PC-3 (cell line): ENCODE measurements at regions not wholly inside any gene's neighbourhood (a gene's known extent, or its start where the extent isn't known, plus 50 kb on each side); places are given as distances from the start of the nearest gene placed in this dataset.
A peak's percentile ranks its signal among the peaks of the same experiment; 100 is the strongest.

Experiments used
- ATAC-seq: fragments of 200-7000 bp; cut with Tn5 transposase; 2 replicates; pipeline ENCODE4 v1.9.1; 2020; ENCODE audit warnings: mild to moderate bottlenecking, moderate library complexity
- BruUV-seq: library from RNA; stranded (reverse); fragments of 400-500 nt; replicated peaks from 2 replicates; lab custom pipeline; 2021; lab: Mats Ljungman, UMichigan
- CTCF ChIA-PET: fragments of 300-600 bp; sonication (Branson Sonifier 250); formaldehyde crosslinking; loops from one replicate; lab custom pipeline; 2022; ENCODE audit warnings: antibody characterized with exemption; lab: Charles Lee
- POLR2A ChIA-PET: fragments of 300-600 bp; sonication (Branson Sonifier 250); formaldehyde crosslinking; loops from one replicate; lab custom pipeline; 2022; ENCODE audit warnings: antibody characterized with exemption; ENCODE audit not compliant: unreplicated experiment; lab: Charles Lee
- DNase-seq: peaks from one replicate; pipeline ENCODE4 v3.0.0-alpha.2; 2015
- H2AFZ ChIP-seq: fragments of 300-600 bp; sonication (generic); 2 replicates; pipeline ENCODE4 v1.6.0; 2016; ENCODE audit warnings: antibody characterized with exemption, low read length
- H3F3A ChIP-seq: fragments of 300-600 bp; sonication (generic); one replicate; pipeline ENCODE4 v1.6.0; 2017; ENCODE audit warnings: antibody characterized with exemption, low read length, control low read depth, mild to moderate bottlenecking; ENCODE audit not compliant: unreplicated experiment
- H3K27ac ChIP-seq: fragments of 300-600 bp; sonication (generic); 2 replicates; pipeline ENCODE4 v1.5.1; 2016; ENCODE audit warnings: mild to moderate bottlenecking, low read length
- H3K27me3 ChIP-seq: fragments of 300-600 bp; sonication (generic); 2 replicates; pipeline ENCODE4 v1.6.1; 2016; ENCODE audit warnings: low read length, mixed read lengths
- H3K36me3 ChIP-seq: fragments of 300-600 bp; sonication (generic); 2 replicates; pipeline ENCODE4 v1.6.1; 2016; ENCODE audit warnings: low read depth, mixed run types, low read length, mixed read lengths
- H3K4me1 ChIP-seq: fragments of 300-600 bp; sonication (generic); 2 replicates; pipeline ENCODE4 v1.5.1; 2016; ENCODE audit warnings: low read length; ENCODE audit not compliant: insufficient read depth
- H3K4me2 ChIP-seq: fragments of 300-600 bp; sonication (generic); 2 replicates; pipeline ENCODE4 v1.6.0; 2016; ENCODE audit warnings: low read length
- H3K4me3 ChIP-seq: fragments of 300-600 bp; sonication (generic); 2 replicates; pipeline ENCODE4 v1.5.1; 2016; ENCODE audit warnings: mild to moderate bottlenecking, low read length, mixed read lengths
- H3K79me2 ChIP-seq: fragments of 300-600 bp; sonication (generic); 2 replicates; pipeline ENCODE4 v1.6.1; 2017; ENCODE audit warnings: low read length, mixed read lengths
- H3K9ac ChIP-seq: fragments of 300-600 bp; sonication (generic); 2 replicates; pipeline ENCODE4 v1.6.0; 2016; ENCODE audit warnings: mild to moderate bottlenecking, low read length
- H3K9me2 ChIP-seq: fragments of 300-600 bp; sonication (generic); replicated peaks from 2 replicates; pipeline ENCODE4 v1.6.1; 2016; ENCODE audit warnings: mixed run types, low read length, mixed read lengths
- H3K9me3 ChIP-seq: fragments of 300-600 bp; sonication (generic); 2 replicates; pipeline ENCODE4 v1.6.1; 2016; ENCODE audit warnings: low read length, mixed read lengths
- H4K20me1 ChIP-seq: fragments of 300-600 bp; sonication (generic); 2 replicates; pipeline ENCODE4 v1.6.1; 2016; ENCODE audit warnings: low read length, mixed read lengths
- EZH2 ChIP-seq: fragments of 300-600 bp; sonication (generic); IDR thresholded peaks from one replicate; pipeline ENCODE4 v1.6.1; 2017; ENCODE audit warnings: antibody characterized with exemption, mild to moderate bottlenecking, low read length; ENCODE audit not compliant: unreplicated experiment
- EZH2phosphoT487 ChIP-seq: fragments of 300-600 bp; sonication (generic); IDR thresholded peaks from 2 replicates; pipeline ENCODE4 v1.6.1; 2018; ENCODE audit warnings: mild to moderate bottlenecking, antibody characterized with exemption, low read length, borderline replicate concordance
- intact Hi-C: fragments of 100-400 bp; cut with micrococcal nuclease; formaldehyde crosslinking; loops from 2 replicates; pipeline ENCODE4 v1.9.0; 2023
- TF ChIP-seq, protein P1 (sequence below): fragments of 300-600 bp; sonication (generic); conservative IDR thresholded peaks from 2 replicates; pipeline ENCODE4 v1.5.1; 2017; ENCODE audit warnings: antibody characterized with exemption, low read depth, mild to moderate bottlenecking, low read length

DNA sequence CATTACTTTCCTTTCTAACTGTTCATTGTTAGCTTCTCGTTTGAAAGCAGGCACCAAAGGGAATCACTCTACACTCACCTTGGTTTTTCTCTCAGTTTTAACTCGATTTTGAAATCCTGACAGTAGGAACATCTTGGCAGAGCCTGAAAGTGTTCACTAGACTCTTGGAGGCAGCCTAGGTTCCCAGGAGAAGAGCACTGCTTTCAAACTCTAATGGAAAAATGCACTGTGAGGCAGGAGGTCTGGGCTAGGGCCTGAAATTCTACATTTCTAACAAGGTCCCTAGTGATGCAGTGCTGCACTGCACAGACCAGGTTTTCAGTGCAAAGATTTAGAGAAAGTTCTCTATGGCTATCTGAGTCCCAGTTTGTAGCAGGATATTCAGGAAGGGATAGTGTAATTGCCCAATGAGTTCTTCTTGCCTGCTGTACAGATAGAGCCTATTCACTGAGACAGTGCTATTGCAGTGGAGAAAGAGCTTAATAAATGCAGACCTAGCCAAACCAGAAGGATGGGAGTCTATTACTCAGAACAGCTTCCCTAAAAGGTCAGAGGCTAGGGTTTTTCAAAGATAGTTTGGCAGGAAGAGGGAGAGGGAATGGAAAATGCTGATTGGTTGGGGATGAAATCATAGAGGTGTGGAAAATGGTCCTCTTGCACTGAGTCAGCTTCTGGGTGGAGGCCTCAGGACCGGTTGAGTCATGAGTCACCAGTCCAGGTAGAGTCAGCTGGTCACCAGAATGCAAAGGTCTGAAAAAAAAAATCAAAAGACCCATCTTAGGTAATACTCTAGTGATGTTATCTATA lies 153.9 kb downstream of the GPBP1 start:
- DNase-seq (peak; percentile 82), ATAC-seq (peak; percentile 86)
- no peaks in the 10 kb centered on the region for H3F3A ChIP-seq
- no peak overlapping the region for H3K4me2 ChIP-seq
- H3K9me3 ChIP-seq, result no peaks in the 10 kb centered on the region
- peaks cover 13% of the 10 kb centered on the region for H3K4me1 ChIP-seq
- no peaks in the 10 kb centered on the region for H3K27me3 ChIP-seq
- H4K20me1 ChIP-seq, result no peaks in the 10 kb centered on the region
- POLR2A ChIA-PET, result interaction anchor here (0.6 kb wide), 1 partner anchor 103 kb away, joined by 4 read pairs; no protein-coding TSS in a partner anchor
- H3K79me2 ChIP-seq, result no peaks in the 10 kb centered on the region
- TF ChIP-seq EZH2 (no peak), EZH2phosphoT487 (no peak)
- TF ChIP-seq, protein P1, sequence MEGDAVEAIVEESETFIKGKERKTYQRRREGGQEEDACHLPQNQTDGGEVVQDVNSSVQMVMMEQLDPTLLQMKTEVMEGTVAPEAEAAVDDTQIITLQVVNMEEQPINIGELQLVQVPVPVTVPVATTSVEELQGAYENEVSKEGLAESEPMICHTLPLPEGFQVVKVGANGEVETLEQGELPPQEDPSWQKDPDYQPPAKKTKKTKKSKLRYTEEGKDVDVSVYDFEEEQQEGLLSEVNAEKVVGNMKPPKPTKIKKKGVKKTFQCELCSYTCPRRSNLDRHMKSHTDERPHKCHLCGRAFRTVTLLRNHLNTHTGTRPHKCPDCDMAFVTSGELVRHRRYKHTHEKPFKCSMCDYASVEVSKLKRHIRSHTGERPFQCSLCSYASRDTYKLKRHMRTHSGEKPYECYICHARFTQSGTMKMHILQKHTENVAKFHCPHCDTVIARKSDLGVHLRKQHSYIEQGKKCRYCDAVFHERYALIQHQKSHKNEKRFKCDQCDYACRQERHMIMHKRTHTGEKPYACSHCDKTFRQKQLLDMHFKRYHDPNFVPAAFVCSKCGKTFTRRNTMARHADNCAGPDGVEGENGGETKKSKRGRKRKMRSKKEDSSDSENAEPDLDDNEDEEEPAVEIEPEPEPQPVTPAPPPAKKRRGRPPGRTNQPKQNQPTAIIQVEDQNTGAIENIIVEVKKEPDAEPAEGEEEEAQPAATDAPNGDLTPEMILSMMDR, result no peak
- no peak overlapping the region for H3K4me3 ChIP-seq
- H3K27ac ChIP-seq, result peak overlapping the region; percentile 22
- CTCF ChIA-PET, result no interaction called here
- no peak overlapping the region for H3K9ac ChIP-seq
- H3K9me2 ChIP-seq, result no peaks in the 10 kb centered on the region
- BruUV-seq, result no TSS peak
- no peak overlapping the region for H2AFZ ChIP-seq
- H3K36me3 ChIP-seq, result no peaks in the 10 kb centered on the region
- intact Hi-C loops, result no loop called here

- intact Hi-C loops, result no loop called here
- CTCF ChIA-PET, result no interaction called here
These were observed 152.0 kb downstream of the GPBP1 start for GRCh38 chr5:57325678-57326397.

More at GRCh38 chr5:57325678-57326397, 152.0 kb downstream of the GPBP1 start:
- no TSS peak for BruUV-seq
- no peaks in the 10 kb centered on the region for H3K79me2 ChIP-seq
- no peak overlapping the region for H3K4me3 ChIP-seq
- POLR2A ChIA-PET, result no interaction called here
- no peaks in the 10 kb centered on the region for H4K20me1 ChIP-seq
- H3K9ac ChIP-seq, result no peak overlapping the region
- no peaks in the 10 kb centered on the region for H3K9me3 ChIP-seq
- no peak overlapping the region for H3K4me2 ChIP-seq
- TF ChIP-seq, protein P1, result no peak
- TF ChIP-seq EZH2phosphoT487 (no peak), EZH2 (no peak)
- ATAC-seq (no peak), DNase-seq (no peak)
- H3K27me3 ChIP-seq, result no peaks in the 10 kb centered on the region
- no peak overlapping the region for H2AFZ ChIP-seq
- no peaks in the 10 kb centered on the region for H3K9me2 ChIP-seq
- H3K4me1 ChIP-seq, result peaks cover 13% of the 10 kb centered on the region
- no peaks in the 10 kb centered on the region for H3F3A ChIP-seq
- H3K36me3 ChIP-seq, result no peaks in the 10 kb centered on the region
- no peak overlapping the region for H3K27ac ChIP-seq
